ENCODE measurements at regions not wholly inside any gene's neighbourhood (a gene's known extent, or its start where the extent isn't known, plus 50 kb on each side); places are given as distances from the start of the nearest gene placed in this dataset.

DNA sequence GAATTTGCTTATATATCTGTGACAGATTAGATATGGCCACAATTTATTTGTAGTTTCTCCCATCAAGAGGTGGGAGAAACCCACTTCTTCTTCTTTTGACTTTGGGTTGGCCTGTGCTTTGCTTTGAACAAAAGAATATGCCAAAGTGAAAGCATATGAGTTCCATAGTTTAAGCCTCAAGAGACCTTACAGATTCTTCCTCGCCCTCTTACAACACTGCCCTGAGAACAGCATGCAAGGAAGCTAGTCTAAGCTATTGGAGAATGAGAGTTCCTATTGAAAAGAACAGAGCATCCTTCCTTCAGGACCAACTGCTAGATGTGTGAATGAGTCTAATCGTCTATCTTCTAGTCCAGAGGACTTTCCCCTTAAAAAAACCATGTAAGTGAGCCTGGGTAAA is 394.8 kb downstream of the TUSC7 start:
- TF ChIP-seq EZH2 (optimal IDR thresholded peaks at IDR 0.05; ENCODE audit: low read depth, low read length), result no peak
- TF ChIP-seq, protein P1, sequence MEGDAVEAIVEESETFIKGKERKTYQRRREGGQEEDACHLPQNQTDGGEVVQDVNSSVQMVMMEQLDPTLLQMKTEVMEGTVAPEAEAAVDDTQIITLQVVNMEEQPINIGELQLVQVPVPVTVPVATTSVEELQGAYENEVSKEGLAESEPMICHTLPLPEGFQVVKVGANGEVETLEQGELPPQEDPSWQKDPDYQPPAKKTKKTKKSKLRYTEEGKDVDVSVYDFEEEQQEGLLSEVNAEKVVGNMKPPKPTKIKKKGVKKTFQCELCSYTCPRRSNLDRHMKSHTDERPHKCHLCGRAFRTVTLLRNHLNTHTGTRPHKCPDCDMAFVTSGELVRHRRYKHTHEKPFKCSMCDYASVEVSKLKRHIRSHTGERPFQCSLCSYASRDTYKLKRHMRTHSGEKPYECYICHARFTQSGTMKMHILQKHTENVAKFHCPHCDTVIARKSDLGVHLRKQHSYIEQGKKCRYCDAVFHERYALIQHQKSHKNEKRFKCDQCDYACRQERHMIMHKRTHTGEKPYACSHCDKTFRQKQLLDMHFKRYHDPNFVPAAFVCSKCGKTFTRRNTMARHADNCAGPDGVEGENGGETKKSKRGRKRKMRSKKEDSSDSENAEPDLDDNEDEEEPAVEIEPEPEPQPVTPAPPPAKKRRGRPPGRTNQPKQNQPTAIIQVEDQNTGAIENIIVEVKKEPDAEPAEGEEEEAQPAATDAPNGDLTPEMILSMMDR (IDR thresholded peaks at IDR 0.05; ENCODE audit: low read length), result no peak

Measured in MM.1S (cell line).